ENCODE measurements at regions not wholly inside any gene's neighbourhood (a gene's known extent, or its start where the extent isn't known, plus 50 kb on each side); places are given as distances from the start of the nearest gene placed in this dataset.

DNA sequence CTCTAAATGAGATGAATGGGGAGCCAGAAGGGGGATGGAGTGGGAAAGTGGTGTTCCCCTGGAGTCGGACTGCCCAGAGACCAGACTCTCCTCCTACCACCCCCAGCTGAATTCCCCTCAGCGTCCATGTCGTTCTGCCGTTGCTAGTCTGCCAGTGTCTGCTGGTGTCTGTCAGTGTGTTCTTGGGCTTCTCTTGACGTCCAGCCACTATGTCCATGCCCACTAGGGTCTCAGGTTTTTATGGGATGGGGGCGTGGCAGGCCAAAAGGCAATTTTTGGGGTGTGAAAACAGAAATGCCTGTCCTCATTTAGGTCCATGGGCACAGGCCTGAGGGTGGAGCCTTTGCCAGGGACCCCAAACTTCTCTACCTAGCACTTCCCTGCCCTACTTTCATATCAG is 589.6 kb downstream of the IGSF11 start:
- no peak overlapping the region for H3K4me3 ChIP-seq (ENCODE audit: low read depth, low read length)
- in situ Hi-C loops (cut with HindIII; ENCODE audit: low sequenced_read_pairs) = no loop called here
- DNase-seq (ENCODE audit: low read depth, low spot score) = no peak
- TF ChIP-seq, protein P1, sequence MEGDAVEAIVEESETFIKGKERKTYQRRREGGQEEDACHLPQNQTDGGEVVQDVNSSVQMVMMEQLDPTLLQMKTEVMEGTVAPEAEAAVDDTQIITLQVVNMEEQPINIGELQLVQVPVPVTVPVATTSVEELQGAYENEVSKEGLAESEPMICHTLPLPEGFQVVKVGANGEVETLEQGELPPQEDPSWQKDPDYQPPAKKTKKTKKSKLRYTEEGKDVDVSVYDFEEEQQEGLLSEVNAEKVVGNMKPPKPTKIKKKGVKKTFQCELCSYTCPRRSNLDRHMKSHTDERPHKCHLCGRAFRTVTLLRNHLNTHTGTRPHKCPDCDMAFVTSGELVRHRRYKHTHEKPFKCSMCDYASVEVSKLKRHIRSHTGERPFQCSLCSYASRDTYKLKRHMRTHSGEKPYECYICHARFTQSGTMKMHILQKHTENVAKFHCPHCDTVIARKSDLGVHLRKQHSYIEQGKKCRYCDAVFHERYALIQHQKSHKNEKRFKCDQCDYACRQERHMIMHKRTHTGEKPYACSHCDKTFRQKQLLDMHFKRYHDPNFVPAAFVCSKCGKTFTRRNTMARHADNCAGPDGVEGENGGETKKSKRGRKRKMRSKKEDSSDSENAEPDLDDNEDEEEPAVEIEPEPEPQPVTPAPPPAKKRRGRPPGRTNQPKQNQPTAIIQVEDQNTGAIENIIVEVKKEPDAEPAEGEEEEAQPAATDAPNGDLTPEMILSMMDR (IDR thresholded peaks at IDR 0.05; ENCODE audit: low read depth, low read length) = no peak

DNA sequence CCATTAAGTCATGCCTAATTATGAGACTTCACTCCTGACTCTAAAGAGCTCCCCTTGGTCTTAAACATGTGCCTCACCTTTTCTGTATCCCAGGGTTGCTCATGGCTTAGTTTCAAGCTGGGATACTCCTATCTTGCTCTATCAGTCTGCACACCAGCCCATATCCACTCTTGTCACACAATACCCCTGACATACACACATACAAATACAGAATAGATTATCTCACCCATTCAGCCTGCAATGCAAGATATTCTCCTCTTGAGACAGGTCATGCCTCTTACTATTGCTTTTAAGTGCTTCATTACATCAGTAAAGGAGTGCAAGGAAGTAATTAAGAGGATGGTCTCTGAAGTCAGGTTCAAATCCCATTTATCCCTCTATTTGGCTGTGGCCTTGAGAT is 587.3 kb downstream of the IGSF11 start:
- no peak for DNase-seq (ENCODE audit: low read depth, low spot score)
- TF ChIP-seq, protein P1 (IDR thresholded peaks at IDR 0.05; ENCODE audit: low read depth, low read length) = no peak
- no peak overlapping the region for H3K4me3 ChIP-seq (ENCODE audit: low read depth, low read length)
- in situ Hi-C loops (cut with HindIII; ENCODE audit: low sequenced_read_pairs) = no loop called here

DNA sequence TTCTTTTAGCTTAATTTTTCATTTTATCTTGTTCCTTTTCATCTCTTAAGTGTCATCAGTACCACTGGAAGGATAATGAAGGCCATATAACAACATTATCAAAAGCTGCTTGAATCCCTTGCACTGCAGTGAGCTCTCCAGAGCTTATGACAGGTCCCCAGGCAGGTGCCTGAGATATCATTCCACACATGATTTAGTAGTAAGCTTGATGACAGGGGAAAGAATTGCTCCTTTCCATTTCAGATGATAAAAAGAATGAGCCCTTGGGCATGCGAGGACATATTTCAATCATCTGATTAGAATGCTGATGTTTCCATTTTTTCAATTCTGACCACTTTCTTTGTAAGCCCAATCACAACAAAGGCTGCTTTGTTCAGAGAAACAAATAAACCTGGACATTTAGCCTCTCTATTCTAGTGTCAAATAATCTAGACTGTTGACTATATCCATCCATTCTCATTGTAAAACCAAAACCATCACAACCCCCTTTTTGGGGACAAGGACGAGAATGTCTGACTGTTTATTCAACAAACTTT is 567.8 kb downstream of the IGSF11 start:
- no peak overlapping the region for H3K4me3 ChIP-seq (ENCODE audit: low read depth, low read length)
- TF ChIP-seq, protein P1 (IDR thresholded peaks at IDR 0.05; ENCODE audit: low read depth, low read length) = no peak
- no peak for DNase-seq (ENCODE audit: low read depth, low spot score)
- in situ Hi-C loops (cut with HindIII; ENCODE audit: low sequenced_read_pairs) = no loop called here

DNA sequence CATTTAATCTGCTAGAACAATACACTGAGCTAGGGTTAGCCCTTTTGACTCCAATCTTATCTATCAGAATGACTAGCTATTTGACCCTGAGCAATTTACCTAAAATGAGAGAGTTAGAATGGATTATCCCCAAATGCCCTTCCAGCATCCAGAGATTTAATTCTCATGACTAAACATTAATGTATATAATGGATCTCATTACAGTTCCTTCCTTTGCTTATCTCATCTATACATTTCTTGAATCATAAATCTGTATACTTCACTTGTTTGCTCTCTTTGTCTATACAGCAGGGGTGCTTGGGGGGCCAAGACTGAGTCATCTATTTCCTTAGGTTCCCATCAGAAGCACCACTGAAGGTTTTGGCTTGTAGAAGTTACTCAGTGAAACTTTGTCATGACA is 565.8 kb downstream of the IGSF11 start:
- in situ Hi-C loops (cut with HindIII; ENCODE audit: low sequenced_read_pairs) = no loop called here
- no peak overlapping the region for H3K4me3 ChIP-seq (ENCODE audit: low read depth, low read length)

DNA sequence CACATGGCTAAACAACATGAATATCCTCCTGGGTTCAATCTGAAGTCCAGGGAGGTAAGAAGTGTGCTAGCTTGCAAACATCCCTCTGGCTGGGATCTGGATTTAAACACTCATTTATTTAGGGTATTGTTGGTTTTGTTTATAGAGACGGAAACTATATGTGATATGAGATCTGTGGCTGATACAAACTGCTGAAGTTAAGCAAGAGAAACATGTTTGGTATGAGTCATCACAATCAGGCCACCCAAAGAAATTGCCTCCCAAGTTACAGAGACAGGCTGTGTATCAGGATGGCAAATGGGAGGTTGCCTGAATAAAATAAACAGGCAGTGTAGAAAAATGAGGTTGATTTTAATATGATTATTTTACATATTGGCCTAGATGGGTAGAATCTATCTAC is 562.1 kb downstream of the IGSF11 start:
- in situ Hi-C loops (cut with HindIII; ENCODE audit: low sequenced_read_pairs) = no loop called here
- no peak for DNase-seq (ENCODE audit: low read depth, low spot score)
- H3K4me3 ChIP-seq (ENCODE audit: low read depth, low read length) = no peak overlapping the region
- TF ChIP-seq, protein P1 (IDR thresholded peaks at IDR 0.05; ENCODE audit: low read depth, low read length) = no peak

More for the DNA sequence above, 565.8 kb downstream of the IGSF11 start:
- DNase-seq (ENCODE audit: low read depth, low spot score) = no peak
- TF ChIP-seq, protein P1 (IDR thresholded peaks at IDR 0.05; ENCODE audit: low read depth, low read length) = no peak

DNA sequence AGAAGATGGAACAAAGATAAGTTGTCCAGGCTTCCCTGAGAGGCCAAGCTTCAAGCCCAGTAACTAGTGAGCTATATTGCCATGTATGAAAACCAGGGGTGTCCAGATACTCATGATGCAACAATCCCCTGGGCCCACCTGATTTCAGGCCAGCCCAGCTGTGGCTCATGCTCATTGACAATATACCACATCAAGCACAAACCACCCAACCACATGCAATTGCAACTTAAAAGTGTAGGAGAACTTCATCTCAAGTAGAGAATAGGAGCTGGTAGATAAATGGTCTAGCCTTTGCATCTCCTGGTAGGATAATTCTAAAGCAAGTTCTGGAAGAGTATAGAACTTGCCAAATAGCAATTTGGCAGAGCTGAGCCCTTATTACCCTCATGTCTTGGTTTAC is 561.3 kb downstream of the IGSF11 start:
- no peak overlapping the region for H3K4me3 ChIP-seq (ENCODE audit: low read depth, low read length)
- no peak for DNase-seq (ENCODE audit: low read depth, low spot score)
- TF ChIP-seq, protein P1 (IDR thresholded peaks at IDR 0.05; ENCODE audit: low read depth, low read length) = no peak
- in situ Hi-C loops (cut with HindIII; ENCODE audit: low sequenced_read_pairs) = no loop called here

Data from astrocyte of the spinal cord (primary cell).